DOHH2 (cell line): ENCODE measurements at regions not wholly inside any gene's neighbourhood (a gene's known extent, or its start where the extent isn't known, plus 50 kb on each side); places are given as distances from the start of the nearest gene placed in this dataset.
"Not testable (repeated sequence)": the region's sequence is repeated elsewhere in the genome, so short reads cannot be mapped to it uniquely, and the experiment has no call there.

Experiments used
- EZH2phosphoT487 ChIP-seq: fragments of 200-600 bp; sonication (generic); IDR thresholded peaks from 2 replicates; pipeline ENCODE4 v1.6.1; 2017; ENCODE audit warnings: borderline replicate concordance, mild to moderate bottlenecking, antibody characterized with exemption, low read length, moderate library complexity, mixed read lengths
- TF ChIP-seq, protein P1 (sequence below): fragments of 200-600 bp; sonication (generic); IDR thresholded peaks from one replicate; pipeline ENCODE4 v1.5.1; 2014; ENCODE audit warnings: antibody characterized with exemption, mild to moderate bottlenecking, low read depth, low read length; ENCODE audit not compliant: poor library complexity, severe bottlenecking

DNA sequence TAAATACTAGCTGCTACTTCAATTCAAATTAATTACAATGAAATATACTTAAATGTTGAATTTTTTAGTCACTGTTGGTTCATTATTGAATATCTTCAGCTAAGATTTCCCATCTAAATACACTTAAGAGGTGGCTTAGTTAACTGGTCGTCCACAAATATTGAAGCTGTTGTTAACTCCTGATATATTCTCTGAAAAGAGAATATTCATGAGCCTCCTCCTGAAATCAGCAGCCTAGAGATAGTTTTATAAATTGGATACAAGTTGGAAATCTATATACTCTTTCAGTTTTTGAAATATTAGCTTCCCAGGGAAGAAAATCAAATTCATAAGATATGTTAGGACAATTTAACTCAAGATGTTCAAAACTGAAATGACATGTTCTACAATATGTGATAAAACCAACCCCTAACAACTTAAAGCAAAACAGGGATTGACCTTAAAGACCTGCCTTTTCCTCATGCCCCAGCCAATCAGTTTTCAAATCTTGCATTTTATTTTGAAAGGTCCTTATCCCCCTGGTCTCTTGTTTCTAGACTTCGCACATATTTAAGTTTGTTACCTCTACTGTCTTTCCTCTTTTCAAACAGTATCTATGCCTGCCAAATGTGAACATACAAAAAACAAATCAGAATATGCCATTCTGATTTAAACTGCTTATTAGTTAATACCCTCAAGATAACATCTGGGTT lies 2784.9 kb downstream of the RPIA start:
- TF ChIP-seq EZH2phosphoT487 = not testable (repeated sequence)
- TF ChIP-seq, protein P1, sequence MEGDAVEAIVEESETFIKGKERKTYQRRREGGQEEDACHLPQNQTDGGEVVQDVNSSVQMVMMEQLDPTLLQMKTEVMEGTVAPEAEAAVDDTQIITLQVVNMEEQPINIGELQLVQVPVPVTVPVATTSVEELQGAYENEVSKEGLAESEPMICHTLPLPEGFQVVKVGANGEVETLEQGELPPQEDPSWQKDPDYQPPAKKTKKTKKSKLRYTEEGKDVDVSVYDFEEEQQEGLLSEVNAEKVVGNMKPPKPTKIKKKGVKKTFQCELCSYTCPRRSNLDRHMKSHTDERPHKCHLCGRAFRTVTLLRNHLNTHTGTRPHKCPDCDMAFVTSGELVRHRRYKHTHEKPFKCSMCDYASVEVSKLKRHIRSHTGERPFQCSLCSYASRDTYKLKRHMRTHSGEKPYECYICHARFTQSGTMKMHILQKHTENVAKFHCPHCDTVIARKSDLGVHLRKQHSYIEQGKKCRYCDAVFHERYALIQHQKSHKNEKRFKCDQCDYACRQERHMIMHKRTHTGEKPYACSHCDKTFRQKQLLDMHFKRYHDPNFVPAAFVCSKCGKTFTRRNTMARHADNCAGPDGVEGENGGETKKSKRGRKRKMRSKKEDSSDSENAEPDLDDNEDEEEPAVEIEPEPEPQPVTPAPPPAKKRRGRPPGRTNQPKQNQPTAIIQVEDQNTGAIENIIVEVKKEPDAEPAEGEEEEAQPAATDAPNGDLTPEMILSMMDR = not testable (repeated sequence)
